Keratinocyte (primary cell): ENCODE measurements at regions not wholly inside any gene's neighbourhood (a gene's known extent, or its start where the extent isn't known, plus 50 kb on each side); places are given as distances from the start of the nearest gene placed in this dataset.

Experiments used
- DNase-seq: peaks from one replicate; pipeline ENCODE4 v3.0.0-alpha.2; 2011; ENCODE audit warnings: low read depth, missing footprints, low spot score
- FAIRE-seq: peaks from 2 replicates; lab custom pipeline; 2011; peaks lifted over from hg19 to GRCh38; lab: Jason Lieb, UNC
- H2AFZ ChIP-seq: 2 replicates; pipeline ENCODE4 v1.6.0; 2012; ENCODE audit warnings: low read length, control low read depth, inconsistent platforms; ENCODE audit not compliant: control insufficient read depth
- H3K27ac ChIP-seq: 2 replicates; pipeline ENCODE4 v1.5.1; 2011; ENCODE audit warnings: low read length; ENCODE audit not compliant: control insufficient read depth, insufficient read depth
- H3K27me3 ChIP-seq: 3 replicates; pipeline ENCODE4 v1.6.0; 2011; ENCODE audit warnings: low read length; ENCODE audit not compliant: control insufficient read depth, insufficient read depth; ENCODE audit errors: extremely low read depth
- H3K36me3 ChIP-seq, 2 experiments: 2 replicates in 1 of 2; 3 replicates in 1 of 2; pipeline ENCODE4 v1.5.1; 2011; ENCODE audit warnings: low read length in 2 of 2, mild to moderate bottlenecking in 1 of 2; ENCODE audit not compliant: control insufficient read depth in 2 of 2, insufficient read depth in 2 of 2; ENCODE audit errors: extremely low read depth in 1 of 2
- H3K4me1 ChIP-seq: 3 replicates; pipeline ENCODE4 v1.5.1; 2011; ENCODE audit warnings: low read length; ENCODE audit not compliant: control insufficient read depth, insufficient read depth; ENCODE audit errors: extremely low read depth
- H3K4me2 ChIP-seq: 3 replicates; pipeline ENCODE4 v1.6.0; 2011; ENCODE audit warnings: low read depth, low read length; ENCODE audit not compliant: control insufficient read depth, insufficient read depth; ENCODE audit errors: extremely low read depth
- H3K4me3 ChIP-seq, 3 experiments: fragments of 200-600 bp in 1 of 3; sonication (generic) in 1 of 3; 2 replicates in 2 of 3; 3 replicates in 1 of 3; pipeline ENCODE4 v1.5.1; 2011 to 2016; ENCODE audit warnings: low read length in 3 of 3, mild to moderate bottlenecking in 3 of 3, control low read depth in 2 of 3, inconsistent platforms in 1 of 3, low read depth in 1 of 3, mixed read lengths in 1 of 3, mixed run types in 1 of 3, moderate library complexity in 1 of 3; ENCODE audit not compliant: control insufficient read depth in 2 of 3, insufficient read depth in 2 of 3; ENCODE audit errors: extremely low read depth in 1 of 3
- H3K79me2 ChIP-seq: 2 replicates; pipeline ENCODE4 v1.6.0; 2012; ENCODE audit warnings: low read length; ENCODE audit not compliant: control insufficient read depth, insufficient read depth
- H3K9ac ChIP-seq: 3 replicates; pipeline ENCODE4 v1.6.0; 2011; ENCODE audit warnings: low read length; ENCODE audit not compliant: control insufficient read depth, insufficient read depth; ENCODE audit errors: extremely low read depth
- H3K9me1 ChIP-seq: 3 replicates; pipeline ENCODE4 v1.6.0; 2011; ENCODE audit warnings: low read length; ENCODE audit not compliant: control insufficient read depth, insufficient read depth; ENCODE audit errors: extremely low read depth
- H3K9me3 ChIP-seq: 2 replicates; pipeline ENCODE4 v1.5.1; 2012; ENCODE audit warnings: low read depth, low read length; ENCODE audit not compliant: control insufficient read depth
- H4K20me1 ChIP-seq: 3 replicates; pipeline ENCODE4 v1.6.0; 2011; ENCODE audit warnings: low read length; ENCODE audit not compliant: control insufficient read depth, insufficient read depth; ENCODE audit errors: extremely low read depth
- EZH2 ChIP-seq: IDR thresholded peaks from one replicate; pipeline ENCODE4 v1.6.1; 2012; ENCODE audit warnings: inconsistent platforms, mild to moderate bottlenecking, low read length, moderate library complexity
- dilution Hi-C: fragments of 300-500 bp; cut with MboI; formaldehyde crosslinking; loops from one replicate; pipeline ENCODE4 v1.7.0; 2020; ENCODE audit warnings: low sequenced_read_pairs; ENCODE audit not compliant: extremely low pct_ligation_motif_present
- TF ChIP-seq, protein P1 (sequence below), 3 experiments: IDR thresholded peaks in 1 of 3; conservative IDR thresholded peaks in 1 of 3; optimal IDR thresholded peaks in 1 of 3; 2 replicates in 2 of 3; 3 replicates in 1 of 3; pipeline versions ENCODE3 to v1.5.1; 2011; ENCODE audit warnings: low read length in 3 of 3, mild to moderate bottlenecking in 3 of 3, moderate library complexity in 2 of 3, control low read depth in 1 of 3, inconsistent platforms in 1 of 3; ENCODE audit not compliant: insufficient read depth in 2 of 3; ENCODE audit errors: extremely low read depth in 1 of 3

DNA sequence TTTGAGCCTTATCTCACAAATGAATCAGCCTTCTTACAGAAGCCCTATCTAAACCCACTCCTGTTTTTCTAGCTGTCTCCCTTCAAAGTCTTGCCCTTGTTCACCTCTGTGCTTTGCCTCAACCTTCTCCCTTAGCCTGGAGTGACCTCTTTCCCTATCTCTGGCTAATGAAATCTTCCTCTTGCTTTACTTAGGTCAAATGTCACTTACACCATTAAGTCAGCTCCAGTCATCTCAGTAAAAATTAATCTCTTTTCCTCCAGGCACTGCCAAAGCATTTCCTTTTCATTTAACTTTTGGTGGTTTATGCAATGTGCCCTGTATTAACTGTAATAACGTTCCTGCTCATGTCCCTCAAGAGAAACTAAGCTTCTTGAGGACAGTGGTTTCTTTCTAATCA is 596.5 kb upstream of the MIR17HG start:
- DNase-seq (no peak), FAIRE-seq (no peak)
- Histone ChIP-seq H2AFZ (no peak overlapping the region), H3K4me2 (no peak overlapping the region), H3K9me3 (no peaks in the 10 kb centered on the region), H3K36me3 (no peaks in the 10 kb centered on the region), H3K27me3 (no peaks in the 10 kb centered on the region), H3K9me1 (no peaks in the 10 kb centered on the region), H3K79me2 (no peaks in the 10 kb centered on the region), H3K9ac (no peak overlapping the region), H4K20me1 (no peaks in the 10 kb centered on the region), H3K4me1 (no peaks in the 10 kb centered on the region), H3K27ac (no peak overlapping the region), H3K4me3 (no peak overlapping the region)
- no peak for TF ChIP-seq EZH2
- TF ChIP-seq, protein P1, sequence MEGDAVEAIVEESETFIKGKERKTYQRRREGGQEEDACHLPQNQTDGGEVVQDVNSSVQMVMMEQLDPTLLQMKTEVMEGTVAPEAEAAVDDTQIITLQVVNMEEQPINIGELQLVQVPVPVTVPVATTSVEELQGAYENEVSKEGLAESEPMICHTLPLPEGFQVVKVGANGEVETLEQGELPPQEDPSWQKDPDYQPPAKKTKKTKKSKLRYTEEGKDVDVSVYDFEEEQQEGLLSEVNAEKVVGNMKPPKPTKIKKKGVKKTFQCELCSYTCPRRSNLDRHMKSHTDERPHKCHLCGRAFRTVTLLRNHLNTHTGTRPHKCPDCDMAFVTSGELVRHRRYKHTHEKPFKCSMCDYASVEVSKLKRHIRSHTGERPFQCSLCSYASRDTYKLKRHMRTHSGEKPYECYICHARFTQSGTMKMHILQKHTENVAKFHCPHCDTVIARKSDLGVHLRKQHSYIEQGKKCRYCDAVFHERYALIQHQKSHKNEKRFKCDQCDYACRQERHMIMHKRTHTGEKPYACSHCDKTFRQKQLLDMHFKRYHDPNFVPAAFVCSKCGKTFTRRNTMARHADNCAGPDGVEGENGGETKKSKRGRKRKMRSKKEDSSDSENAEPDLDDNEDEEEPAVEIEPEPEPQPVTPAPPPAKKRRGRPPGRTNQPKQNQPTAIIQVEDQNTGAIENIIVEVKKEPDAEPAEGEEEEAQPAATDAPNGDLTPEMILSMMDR (optimal IDR thresholded peaks at IDR 0.05 in 1 of 3, IDR thresholded peaks at IDR 0.05 in 1 of 3, conservative IDR thresholded peaks at IDR 0.05 in 1 of 3; ENCODE audit: extremely low read depth in 1 of 3, insufficient read depth in 2 of 3, low read length in 3 of 3): no peak
- dilution Hi-C loops: no loop called here

DNA sequence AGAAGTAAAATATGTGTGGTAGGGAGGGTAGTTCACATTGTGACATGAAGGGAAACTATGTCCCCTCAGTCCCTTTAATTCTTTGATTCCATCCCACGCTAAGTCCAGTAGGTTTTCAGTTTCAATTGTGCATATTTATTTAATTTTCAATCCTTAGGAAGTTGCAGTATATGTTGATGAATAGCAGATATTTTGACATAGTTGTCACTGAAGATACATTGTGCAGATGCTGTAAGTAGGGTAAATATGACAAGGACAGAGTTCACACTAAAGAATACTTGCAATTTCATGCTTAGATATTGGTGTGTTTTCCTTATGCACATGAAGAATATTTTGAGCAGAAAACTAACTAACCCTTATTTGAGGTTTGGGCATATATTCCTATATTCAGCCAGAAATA is 595.4 kb upstream of the MIR17HG start:
- no peaks in the 10 kb centered on the region for H4K20me1 ChIP-seq
- H3K4me1 ChIP-seq: no peaks in the 10 kb centered on the region
- TF ChIP-seq EZH2: no peak
- TF ChIP-seq, protein P1 (optimal IDR thresholded peaks at IDR 0.05 in 1 of 3, IDR thresholded peaks at IDR 0.05 in 1 of 3, conservative IDR thresholded peaks at IDR 0.05 in 1 of 3; ENCODE audit: extremely low read depth in 1 of 3, insufficient read depth in 2 of 3, low read length in 3 of 3): no peak
- H3K9me3 ChIP-seq: no peaks in the 10 kb centered on the region
- H3K4me3 ChIP-seq: no peak overlapping the region
- FAIRE-seq (no peak), DNase-seq (no peak)
- dilution Hi-C loops: no loop called here
- H3K27ac ChIP-seq: no peak overlapping the region
- H3K27me3 ChIP-seq: no peaks in the 10 kb centered on the region
- H3K4me2 ChIP-seq: no peak overlapping the region
- no peaks in the 10 kb centered on the region for H3K9me1 ChIP-seq
- H3K79me2 ChIP-seq: no peaks in the 10 kb centered on the region
- H3K9ac ChIP-seq: no peak overlapping the region
- H2AFZ ChIP-seq: no peak overlapping the region
- no peaks in the 10 kb centered on the region for H3K36me3 ChIP-seq
